ENCODE measurements at regions not wholly inside any gene's neighbourhood (a gene's known extent, or its start where the extent isn't known, plus 50 kb on each side); places are given as distances from the start of the nearest gene placed in this dataset.

DNA sequence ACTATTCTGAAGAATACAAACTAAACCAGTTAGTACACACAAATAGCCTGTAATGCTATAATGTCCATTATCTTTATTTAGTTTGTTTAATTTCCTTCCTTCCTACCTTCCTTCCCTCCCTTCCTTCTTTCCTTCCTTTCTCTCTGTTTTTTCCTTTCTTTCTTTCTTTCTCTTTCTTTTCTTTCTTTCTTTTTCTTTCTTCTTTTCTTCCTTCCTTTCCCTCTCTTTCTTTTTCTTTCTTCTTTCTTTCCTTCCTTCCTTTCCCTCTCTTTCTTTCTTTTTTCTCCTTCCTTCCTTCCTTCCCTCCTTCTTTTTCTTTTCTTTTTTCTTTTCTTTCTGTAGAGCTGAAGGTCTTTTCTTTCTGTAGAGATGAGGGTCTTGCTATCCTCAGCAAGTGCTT lies 131.2 kb downstream of the TMEM30B start:
- H3K36me3 Mint-ChIP-seq (ENCODE audit: insufficient read depth, unreplicated experiment): peaks cover 7% of the 10 kb centered on the region
- H3K27ac Mint-ChIP-seq (ENCODE audit: low read depth, unreplicated experiment): peak overlapping the region; percentile 95
- intact Hi-C loops (cut with micrococcal nuclease): loop anchor here (2.0 to 10.0 kb wide), 2 partner anchors 47 to 75 kb away; no protein-coding TSS in a partner anchor
- no peaks in the 10 kb centered on the region for H3K9me3 Mint-ChIP-seq (ENCODE audit: unreplicated experiment)
- H3K27me3 Mint-ChIP-seq (ENCODE audit: insufficient read depth, unreplicated experiment): no peaks in the 10 kb centered on the region
- H3K4me3 Mint-ChIP-seq (ENCODE audit: unreplicated experiment): no peak overlapping the region
- POLR2A ChIA-PET: no interaction called here
- TF ChIP-seq, protein P1, sequence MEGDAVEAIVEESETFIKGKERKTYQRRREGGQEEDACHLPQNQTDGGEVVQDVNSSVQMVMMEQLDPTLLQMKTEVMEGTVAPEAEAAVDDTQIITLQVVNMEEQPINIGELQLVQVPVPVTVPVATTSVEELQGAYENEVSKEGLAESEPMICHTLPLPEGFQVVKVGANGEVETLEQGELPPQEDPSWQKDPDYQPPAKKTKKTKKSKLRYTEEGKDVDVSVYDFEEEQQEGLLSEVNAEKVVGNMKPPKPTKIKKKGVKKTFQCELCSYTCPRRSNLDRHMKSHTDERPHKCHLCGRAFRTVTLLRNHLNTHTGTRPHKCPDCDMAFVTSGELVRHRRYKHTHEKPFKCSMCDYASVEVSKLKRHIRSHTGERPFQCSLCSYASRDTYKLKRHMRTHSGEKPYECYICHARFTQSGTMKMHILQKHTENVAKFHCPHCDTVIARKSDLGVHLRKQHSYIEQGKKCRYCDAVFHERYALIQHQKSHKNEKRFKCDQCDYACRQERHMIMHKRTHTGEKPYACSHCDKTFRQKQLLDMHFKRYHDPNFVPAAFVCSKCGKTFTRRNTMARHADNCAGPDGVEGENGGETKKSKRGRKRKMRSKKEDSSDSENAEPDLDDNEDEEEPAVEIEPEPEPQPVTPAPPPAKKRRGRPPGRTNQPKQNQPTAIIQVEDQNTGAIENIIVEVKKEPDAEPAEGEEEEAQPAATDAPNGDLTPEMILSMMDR (IDR thresholded peaks at IDR 0.05; ENCODE audit: unreplicated experiment): no peak
- peaks cover 67% of the 10 kb centered on the region for H3K4me1 Mint-ChIP-seq (ENCODE audit: insufficient read depth, unreplicated experiment)
- CTCF ChIA-PET: interaction anchor here (0.7 kb wide), 1 partner anchor 14 kb away, joined by 3 read pairs; no protein-coding TSS in a partner anchor
- BruUV-seq (replicated peaks): no TSS peak
- no peak for DNase-seq (ENCODE audit: unreplicated experiment)

DNA sequence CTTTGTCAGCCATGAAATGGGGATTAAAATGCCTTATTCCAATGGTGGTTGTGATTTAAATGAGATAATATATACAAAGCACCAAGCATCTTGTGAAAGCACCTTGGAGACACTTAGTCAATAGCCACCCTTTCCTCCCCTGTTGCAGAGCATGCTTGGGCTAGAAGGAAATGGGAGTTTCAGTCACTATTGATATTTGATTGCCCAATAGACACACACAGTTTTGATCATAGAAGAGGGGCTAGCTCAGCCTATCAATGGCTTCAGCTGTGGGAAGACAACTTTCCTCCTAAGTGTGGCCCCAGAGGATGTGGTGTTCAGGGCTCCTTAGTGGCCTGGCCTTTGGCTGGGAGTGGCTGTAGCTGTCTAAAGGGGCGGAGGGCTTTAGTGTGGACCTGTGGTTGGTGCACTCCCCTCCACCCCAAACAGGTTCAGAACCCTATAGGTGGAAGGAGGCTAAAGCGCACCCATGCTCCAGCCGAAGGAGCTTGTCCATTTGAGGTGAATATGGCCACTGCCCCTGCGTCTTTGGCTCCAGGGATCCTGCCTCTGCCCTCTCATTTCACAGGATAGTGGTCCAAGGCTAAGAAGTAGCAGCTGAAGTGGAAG lies 132.3 kb downstream of the TMEM30B start:
- no TSS peak for BruUV-seq (replicated peaks)
- no peak for DNase-seq (ENCODE audit: unreplicated experiment)
- H3K4me1 Mint-ChIP-seq (ENCODE audit: insufficient read depth, unreplicated experiment): peaks cover 75% of the 10 kb centered on the region
- H3K9me3 Mint-ChIP-seq (ENCODE audit: unreplicated experiment): no peaks in the 10 kb centered on the region
- H3K4me3 Mint-ChIP-seq (ENCODE audit: unreplicated experiment): no peak overlapping the region
- POLR2A ChIA-PET: interaction anchor here (1.5 kb wide), 1 partner anchor 45 kb away, joined by 5 read pairs; no protein-coding TSS in a partner anchor
- no peaks in the 10 kb centered on the region for H3K27me3 Mint-ChIP-seq (ENCODE audit: insufficient read depth, unreplicated experiment)
- H3K27ac Mint-ChIP-seq (ENCODE audit: low read depth, unreplicated experiment): peak overlapping the region; percentile 95
- peaks cover 7% of the 10 kb centered on the region for H3K36me3 Mint-ChIP-seq (ENCODE audit: insufficient read depth, unreplicated experiment)
- CTCF ChIA-PET: interaction anchor here (0.7 kb wide), 1 partner anchor 15 kb away, joined by 3 read pairs; no protein-coding TSS in a partner anchor
- TF ChIP-seq, protein P1 (IDR thresholded peaks at IDR 0.05; ENCODE audit: unreplicated experiment): no peak
- intact Hi-C loops (cut with micrococcal nuclease): loop anchor here (2.0 to 10.0 kb wide), 2 partner anchors 46 to 74 kb away; no protein-coding TSS in a partner anchor

DNA sequence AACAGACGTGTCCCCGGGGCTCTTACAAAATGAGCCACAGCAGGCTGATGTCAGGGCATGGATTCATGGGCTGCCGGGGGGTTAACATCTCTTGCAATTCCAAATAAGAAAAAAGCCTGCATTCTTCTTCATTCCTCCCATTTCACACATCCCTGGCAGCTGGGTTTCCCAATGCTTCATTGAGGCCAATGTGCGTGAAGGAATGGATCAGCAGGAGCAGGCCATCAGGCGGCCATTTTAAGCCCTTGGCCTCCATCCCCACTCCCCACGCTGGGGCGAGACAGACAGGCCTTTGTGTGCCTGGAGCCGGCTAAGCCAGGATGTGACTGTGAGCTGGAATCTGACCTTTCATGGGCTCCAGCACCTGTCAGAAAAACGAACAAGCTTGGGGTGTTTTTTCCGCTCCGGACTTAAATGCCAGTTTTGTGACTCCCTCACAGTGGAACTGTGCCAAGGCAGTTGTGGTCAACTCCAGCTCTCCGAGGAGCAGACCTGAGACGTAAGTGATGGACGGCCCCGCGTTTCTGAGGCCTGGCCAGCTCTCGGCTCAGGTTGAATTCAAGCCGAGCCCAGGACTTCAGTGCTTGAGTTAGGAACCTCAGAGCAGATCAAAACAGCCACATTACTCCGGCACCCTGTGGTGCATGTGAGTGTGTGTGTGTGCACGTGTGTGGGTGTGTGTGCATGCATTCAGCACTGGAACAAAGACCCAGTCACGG lies 133.1 kb downstream of the TMEM30B start:
- TF ChIP-seq, protein P1 (IDR thresholded peaks at IDR 0.05; ENCODE audit: unreplicated experiment): no peak
- ChIA-PET POLR2A (interaction anchor here (0.8 to 1.5 kb wide), 3 partner anchors 44 to 116 kb away, joined by 3 to 5 read pairs (median 3); no protein-coding TSS in a partner anchor), CTCF (interaction anchor here (0.7 to 1.1 kb wide), 2 partner anchors 19 to 36 kb away, joined by 3 to 4 read pairs; no protein-coding TSS in a partner anchor)
- Mint-ChIP-seq H3K4me1 (ENCODE audit: insufficient read depth, unreplicated experiment) (peaks cover 67% of the 10 kb centered on the region), H3K4me3 (ENCODE audit: unreplicated experiment) (peak overlapping the region; percentile 33), H3K27ac (ENCODE audit: low read depth, unreplicated experiment) (peak overlapping the region; percentile 95), H3K9me3 (ENCODE audit: unreplicated experiment) (no peaks in the 10 kb centered on the region), H3K36me3 (ENCODE audit: insufficient read depth, unreplicated experiment) (peaks cover 7% of the 10 kb centered on the region), H3K27me3 (ENCODE audit: insufficient read depth, unreplicated experiment) (no peaks in the 10 kb centered on the region)
- intact Hi-C loops (cut with micrococcal nuclease): loop anchor here (2.0 to 10.0 kb wide), 2 partner anchors 45 to 73 kb away; no protein-coding TSS in a partner anchor
- peak; percentile 91 for DNase-seq (ENCODE audit: unreplicated experiment)
- no TSS peak for BruUV-seq (replicated peaks)

DNA sequence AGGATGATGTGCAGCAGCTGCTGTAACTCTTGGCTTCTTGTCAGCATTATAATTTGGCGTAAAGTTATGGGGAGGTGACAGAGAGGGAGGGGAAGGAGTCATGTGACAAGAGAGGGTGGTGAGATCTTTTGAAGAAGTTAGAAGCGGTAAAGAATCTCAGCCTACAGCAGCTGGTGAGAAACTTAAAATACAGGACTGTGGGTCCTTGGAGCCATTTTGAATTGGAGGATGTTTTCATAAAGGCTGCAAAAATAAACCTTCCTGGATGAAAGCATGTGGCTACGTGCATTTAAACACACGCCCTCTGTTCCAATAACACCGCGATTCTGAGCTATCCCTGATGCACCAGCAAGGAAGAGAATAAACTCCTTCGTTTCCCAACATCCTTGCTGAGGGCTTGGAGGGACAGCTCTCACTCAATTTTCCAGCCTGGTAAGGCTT lies 133.7 kb downstream of the TMEM30B start:
- intact Hi-C loops (cut with micrococcal nuclease): loop anchor here (10.0 kb wide), 1 partner anchor 73 kb away; no protein-coding TSS in a partner anchor
- ChIA-PET CTCF (interaction anchor here (0.6 to 1.1 kb wide), 5 partner anchors 20 to 1944 kb away, joined by 3 to 4 read pairs (median 3); no protein-coding TSS in a partner anchor), POLR2A (interaction anchor here (0.8 to 3.0 kb wide), 4 partner anchors 44 to 116 kb away, joined by 3 to 17 read pairs (median 4); no protein-coding TSS in a partner anchor)
- BruUV-seq (replicated peaks): no TSS peak
- peak overlapping the region; percentile 33 for H3K4me3 Mint-ChIP-seq (ENCODE audit: unreplicated experiment)
- no peaks in the 10 kb centered on the region for H3K9me3 Mint-ChIP-seq (ENCODE audit: unreplicated experiment)
- H3K4me1 Mint-ChIP-seq (ENCODE audit: insufficient read depth, unreplicated experiment): peaks cover 62% of the 10 kb centered on the region
- TF ChIP-seq, protein P1 (IDR thresholded peaks at IDR 0.05; ENCODE audit: unreplicated experiment): no peak
- no peaks in the 10 kb centered on the region for H3K27me3 Mint-ChIP-seq (ENCODE audit: insufficient read depth, unreplicated experiment)
- peak overlapping the region; percentile 95 for H3K27ac Mint-ChIP-seq (ENCODE audit: low read depth, unreplicated experiment)
- peaks cover 7% of the 10 kb centered on the region for H3K36me3 Mint-ChIP-seq (ENCODE audit: insufficient read depth, unreplicated experiment)
- DNase-seq (ENCODE audit: unreplicated experiment): peak; percentile 49

Measured in MCF 10A (cell line).